ENCODE measurements at regions not wholly inside any gene's neighbourhood (a gene's known extent, or its start where the extent isn't known, plus 50 kb on each side); places are given as distances from the start of the nearest gene placed in this dataset.

GRCh38 chr10:130707389-130707979 lies 571.3 kb downstream of the GLRX3 start:
- TF ChIP-seq USF2 (IDR thresholded peaks at IDR 0.05) (peak; percentile 33; the same call in 1 of the 2 replicates), EP300 (IDR thresholded peaks at IDR 0.05) (no peak)
- ChIA-PET POLR2A (no interaction called here), CTCF (no interaction called here)
- WGBS (ENCODE audit: missing lambda C conversion rate), result 3% methylated on average over 7 of the region's 7 CpGs
- no peak overlapping the region for H3K27ac ChIP-seq
- H3K4me1 ChIP-seq, result no peaks in the 10 kb centered on the region
- FAIRE-seq, result no peak
- H3K9me3 ChIP-seq, result no peaks in the 10 kb centered on the region
- peak in 1 of 2 experiments; percentile 45; a peak in 1 of 6 replicates for ATAC-seq
- H3K4me2 ChIP-seq, result no peak overlapping the region
- DNase-seq (ENCODE audit: low read depth in 1 of 2, low spot score in 1 of 2), result peak in 1 of 2 experiments; percentile 7
- H3K4me3 ChIP-seq, result no peak overlapping the region

GRCh38 chr10:130708465-130709070 lies 572.4 kb downstream of the GLRX3 start:
- Histone ChIP-seq H3K4me2 (no peak overlapping the region), H3K9me3 (no peaks in the 10 kb centered on the region), H3K4me1 (no peaks in the 10 kb centered on the region), H3K4me3 (no peak overlapping the region), H3K27ac (no peak overlapping the region)
- CTCF ChIA-PET, result no interaction called here
- no peak for ATAC-seq
- FAIRE-seq, result no peak
- TF ChIP-seq CHD2 (IDR thresholded peaks at IDR 0.05; ENCODE audit: low read length, partially characterized antibody) (no peak), E2F6 (IDR thresholded peaks at IDR 0.05; ENCODE audit: borderline replicate concordance, low read depth) (no peak), CBX8 (IDR thresholded peaks at IDR 0.05) (no peak), HES2 (IDR thresholded peaks at IDR 0.05) (no peak), ZNF302 (CRISPR knock-in tag; IDR thresholded peaks at IDR 0.05) (no peak), HDAC2 (IDR thresholded peaks at IDR 0.05) (no peak), NFE2L2 (conservative IDR thresholded peaks at IDR 0.05; ENCODE audit: low read length) (no peak), FOXS1 (CRISPR knock-in tag; IDR thresholded peaks at IDR 0.05) (no peak)
- POLR2A ChIA-PET, result no interaction called here
- no peak for DNase-seq (ENCODE audit: low read depth in 1 of 2, low spot score in 1 of 2)
- 41% methylated on average over 7 of the region's 18 CpGs for WGBS (ENCODE audit: missing lambda C conversion rate)

- WGBS (ENCODE audit: missing lambda C conversion rate), result 0% methylated on average over 2 of the region's 2 CpGs
- FAIRE-seq (no peak), DNase-seq (ENCODE audit: low read depth in 1 of 2, low spot score in 1 of 2) (no peak), ATAC-seq (no peak)
- ChIA-PET CTCF (no interaction called here), POLR2A (no interaction called here)
- no peak overlapping the region for H3K4me3 ChIP-seq
- H3K9me3 ChIP-seq, result no peaks in the 10 kb centered on the region
- H3K27ac ChIP-seq, result no peak overlapping the region
- no peak overlapping the region for H3K4me2 ChIP-seq
- H3K4me1 ChIP-seq, result no peaks in the 10 kb centered on the region
- TF ChIP-seq CEBPB (IDR thresholded peaks at IDR 0.05) (no peak), KDM1A (IDR thresholded peaks at IDR 0.05; ENCODE audit: low read depth) (no peak), BCL3 (IDR thresholded peaks at IDR 0.05) (no peak)
Measured at GRCh38 chr10:130709415-130709814, 573.2 kb downstream of the GLRX3 start.

GRCh38 chr10:130711072-130711471 lies 574.9 kb downstream of the GLRX3 start:
- Histone ChIP-seq H3K27ac (no peak overlapping the region), H3K4me3 (no peak overlapping the region), H3K4me1 (no peaks in the 10 kb centered on the region), H3K4me2 (no peak overlapping the region), H3K9me3 (no peaks in the 10 kb centered on the region)
- ChIA-PET CTCF (no interaction called here), POLR2A (no interaction called here)
- TF ChIP-seq RFX5 (IDR thresholded peaks at IDR 0.05), result no peak
- TF ChIP-seq EP300 (IDR thresholded peaks at IDR 0.05), result no peak
- TF ChIP-seq RARB (CRISPR knock-in tag; IDR thresholded peaks at IDR 0.05), result no peak
- no peak for TF ChIP-seq RNF2 (IDR thresholded peaks at IDR 0.05; ENCODE audit: borderline replicate concordance, low read depth)
- no peak for TF ChIP-seq SREBF2 (IDR thresholded peaks at IDR 0.05)
- no peak for TF ChIP-seq ZC3H11A (IDR thresholded peaks at IDR 0.05)
- no peak for TF ChIP-seq RCOR1 (IDR thresholded peaks at IDR 0.05; ENCODE audit: low read depth, low read length)
- TF ChIP-seq NFE2L2 (conservative IDR thresholded peaks at IDR 0.05; ENCODE audit: low read length), result no peak
- TF ChIP-seq TP53 (CRISPR knock-in tag; IDR thresholded peaks at IDR 0.05), result no peak
- no peak for TF ChIP-seq NPAS2 (CRISPR knock-in tag; IDR thresholded peaks at IDR 0.05; ENCODE audit: borderline replicate concordance)
- TF ChIP-seq MYC (IDR thresholded peaks at IDR 0.05; ENCODE audit: borderline replicate concordance, low read length), result no peak
- TF ChIP-seq ATOH8 (CRISPR knock-in tag; IDR thresholded peaks at IDR 0.05; ENCODE audit: low read depth), result no peak
- DNase-seq (ENCODE audit: low read depth in 1 of 2, low spot score in 1 of 2) (peak in 1 of 2 experiments; percentile 6), FAIRE-seq (no peak), ATAC-seq (peak; percentile 52 to 57; a peak in 4 of 6 replicates)
- 16% methylated on average over 10 of the region's 14 CpGs for WGBS (ENCODE audit: missing lambda C conversion rate)

All from A549 (cell line).